Fibroblast of lung (primary cell): ENCODE measurements at regions not wholly inside any gene's neighbourhood (a gene's known extent, or its start where the extent isn't known, plus 50 kb on each side); places are given as distances from the start of the nearest gene placed in this dataset.

Experiments
- EZH2 ChIP-seq: IDR thresholded peaks from 2 replicates; pipeline ENCODE4 v1.5.1; 2012; ENCODE audit warnings: low read length, control low read depth, mild to moderate bottlenecking; ENCODE audit errors: missing control alignments
- TF ChIP-seq, protein P1 (sequence below), 2 donors: IDR thresholded peaks in 1 of 2; conservative IDR thresholded peaks in 1 of 2; 1 replicate in 1 of 2; 2 replicates in 1 of 2; pipeline ENCODE4 v1.5.1; 2011 to 2012; ENCODE audit warnings: low read length in 2 of 2, control low read depth in 1 of 2, inconsistent platforms in 1 of 2, low read depth in 1 of 2, mild to moderate bottlenecking in 1 of 2

DNA sequence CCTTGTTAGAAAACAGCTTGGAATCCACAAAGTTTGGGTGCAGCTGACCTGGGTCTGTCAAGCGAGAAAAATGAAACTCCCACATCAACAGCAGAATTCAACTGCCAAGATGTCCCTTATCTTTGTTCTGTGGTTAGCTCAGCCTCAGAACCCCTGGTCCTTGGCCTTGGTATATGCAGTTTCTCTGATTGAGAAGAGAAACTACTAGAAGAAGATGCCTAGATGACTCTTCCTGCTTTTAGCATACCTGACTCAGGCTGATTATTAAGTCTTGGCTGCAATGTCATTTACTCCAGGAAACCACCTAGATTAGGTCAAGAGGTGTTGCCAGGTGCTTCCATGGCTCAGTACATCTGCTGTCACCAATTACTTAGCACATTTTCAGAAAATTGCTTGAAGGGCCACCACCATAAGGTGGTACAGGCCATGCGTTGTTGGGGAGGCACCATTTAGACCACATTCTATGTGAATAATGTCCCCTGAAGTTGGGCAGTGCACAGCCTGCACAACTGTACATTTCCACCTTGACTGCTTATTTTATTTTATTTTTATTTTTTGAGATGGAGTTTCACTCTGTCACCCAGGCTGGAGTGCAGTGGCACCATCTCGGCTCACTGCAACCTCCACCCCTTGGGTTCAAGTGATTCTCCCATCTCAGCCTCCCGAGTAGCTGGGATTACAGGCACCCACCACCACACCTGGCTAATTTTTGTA, 59.4 kb upstream of the ZNF438 start:
- TF ChIP-seq, protein P1, sequence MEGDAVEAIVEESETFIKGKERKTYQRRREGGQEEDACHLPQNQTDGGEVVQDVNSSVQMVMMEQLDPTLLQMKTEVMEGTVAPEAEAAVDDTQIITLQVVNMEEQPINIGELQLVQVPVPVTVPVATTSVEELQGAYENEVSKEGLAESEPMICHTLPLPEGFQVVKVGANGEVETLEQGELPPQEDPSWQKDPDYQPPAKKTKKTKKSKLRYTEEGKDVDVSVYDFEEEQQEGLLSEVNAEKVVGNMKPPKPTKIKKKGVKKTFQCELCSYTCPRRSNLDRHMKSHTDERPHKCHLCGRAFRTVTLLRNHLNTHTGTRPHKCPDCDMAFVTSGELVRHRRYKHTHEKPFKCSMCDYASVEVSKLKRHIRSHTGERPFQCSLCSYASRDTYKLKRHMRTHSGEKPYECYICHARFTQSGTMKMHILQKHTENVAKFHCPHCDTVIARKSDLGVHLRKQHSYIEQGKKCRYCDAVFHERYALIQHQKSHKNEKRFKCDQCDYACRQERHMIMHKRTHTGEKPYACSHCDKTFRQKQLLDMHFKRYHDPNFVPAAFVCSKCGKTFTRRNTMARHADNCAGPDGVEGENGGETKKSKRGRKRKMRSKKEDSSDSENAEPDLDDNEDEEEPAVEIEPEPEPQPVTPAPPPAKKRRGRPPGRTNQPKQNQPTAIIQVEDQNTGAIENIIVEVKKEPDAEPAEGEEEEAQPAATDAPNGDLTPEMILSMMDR (conservative IDR thresholded peaks at IDR 0.05 in 1 of 2, IDR thresholded peaks at IDR 0.05 in 1 of 2; ENCODE audit: low read depth in 1 of 2, low read length in 2 of 2), result no peak
- TF ChIP-seq EZH2, result no peak
